COLO668 (cell line): ENCODE measurements at regions not wholly inside any gene's neighbourhood (a gene's known extent, or its start where the extent isn't known, plus 50 kb on each side); places are given as distances from the start of the nearest gene placed in this dataset.

Experiments used
- DNase-seq: peaks from one replicate; lab custom pipeline; 2025; ENCODE audit not compliant: unreplicated experiment; lab: John Stamatoyannopoulos, UW

- DNase-seq = no peak
Observed at GRCh38 chr3:111311709-111312235, 230.2 kb upstream of the CD96 start.

GRCh38 chr3:111314181-111314873, 227.7 kb upstream of the CD96 start:
- DNase-seq = no peak

GRCh38 chr3:111314898-111315297, 227.1 kb upstream of the CD96 start:
- DNase-seq = no peak

GRCh38 chr3:111315930-111316587, 225.9 kb upstream of the CD96 start:
- DNase-seq = peak; percentile 7

GRCh38 chr3:111318289-111318688, 223.7 kb upstream of the CD96 start:
- DNase-seq = no peak

GRCh38 chr3:111319598-111319997, 222.4 kb upstream of the CD96 start:
- DNase-seq = no peak

- DNase-seq = no peak
Observed at GRCh38 chr3:111321786-111322185, 220.2 kb upstream of the CD96 start.

GRCh38 chr3:111323019-111323418, 219.0 kb upstream of the CD96 start:
- DNase-seq = no peak

- DNase-seq = no peak
Observed at GRCh38 chr3:111324151-111324550, 217.8 kb upstream of the CD96 start.

- no peak for DNase-seq
Observed at GRCh38 chr3:111324645-111325044, 217.4 kb upstream of the CD96 start.

- no peak for DNase-seq
Observed at GRCh38 chr3:111325160-111325718, 216.8 kb upstream of the CD96 start.

GRCh38 chr3:111326144-111326995, 215.6 kb upstream of the CD96 start:
- DNase-seq = no peak

GRCh38 chr3:111331306-111331705, 210.7 kb upstream of the CD96 start:
- DNase-seq = no peak

- no peak for DNase-seq
Observed at GRCh38 chr3:111331912-111332311, 210.1 kb upstream of the CD96 start.

GRCh38 chr3:111332488-111333080, 209.4 kb upstream of the CD96 start:
- no peak for DNase-seq

GRCh38 chr3:111333642-111334041, 208.4 kb upstream of the CD96 start:
- no peak for DNase-seq

GRCh38 chr3:111335512-111336303, 206.3 kb upstream of the CD96 start:
- DNase-seq = no peak

GRCh38 chr3:111336511-111336910, 205.5 kb upstream of the CD96 start:
- DNase-seq = no peak

GRCh38 chr3:111338059-111338698, 203.8 kb upstream of the CD96 start:
- peak; percentile 42 for DNase-seq

- no peak for DNase-seq
Observed at GRCh38 chr3:111339017-111339416, 203.0 kb upstream of the CD96 start.
